ENCODE measurements at regions not wholly inside any gene's neighbourhood (a gene's known extent, or its start where the extent isn't known, plus 50 kb on each side); places are given as distances from the start of the nearest gene placed in this dataset.

GRCh38 chr10:120016906-120017305, 124.4 kb downstream of the SEC23IP start:
- TF ChIP-seq POLR2A (IDR thresholded peaks at IDR 0.05) (no peak), CTCF (IDR thresholded peaks at IDR 0.05) (no peak), POLR2AphosphoS5 (IDR thresholded peaks at IDR 0.05) (no peak)
- H3K27ac ChIP-seq: no peak overlapping the region
- H3K4me3 ChIP-seq: no peak overlapping the region
- H3K4me1 ChIP-seq: no peaks in the 10 kb centered on the region
- no peaks in the 10 kb centered on the region for H3K36me3 ChIP-seq
- H3K9me3 ChIP-seq: no peaks in the 10 kb centered on the region
- H3K27me3 ChIP-seq: peaks cover 0 to 3% of the 10 kb centered on the region in 2 donors
- intact Hi-C loops (cut with DNase I; ENCODE audit: low total_unique reads): no loop called here
- DNase-seq (ENCODE audit: low spot score in 2 of 2): no peak

DNA sequence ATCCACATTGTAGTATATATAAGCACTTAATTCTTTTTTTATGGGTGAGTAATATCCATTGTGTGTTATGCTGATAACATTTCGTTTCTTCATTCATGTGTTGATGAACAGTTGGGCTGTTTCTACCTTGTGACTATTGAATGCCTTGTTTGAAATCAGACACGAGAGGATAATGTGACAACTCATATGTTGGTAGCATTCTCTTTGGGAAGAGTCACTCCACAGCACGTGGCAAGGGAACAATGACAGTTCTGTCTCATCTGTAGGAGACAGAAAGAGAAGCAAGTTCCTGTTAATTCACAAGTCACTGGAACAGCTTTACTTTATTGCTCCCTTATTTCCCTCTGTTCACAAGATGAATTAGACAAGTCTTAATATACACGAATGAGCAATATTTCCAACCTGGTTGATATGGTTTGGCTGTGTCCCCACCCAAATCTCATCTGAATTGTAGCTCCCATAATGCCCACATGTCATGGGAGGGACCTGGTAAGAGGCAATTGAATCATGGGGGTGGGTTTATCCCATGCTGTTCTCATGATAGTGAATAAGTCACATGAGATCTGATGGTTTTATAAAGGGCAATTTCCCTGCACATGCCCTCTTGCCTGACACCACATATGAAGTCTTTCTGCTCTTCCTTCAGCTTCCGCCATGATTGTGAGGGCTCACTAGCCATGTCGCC, 125.3 kb downstream of the SEC23IP start:
- Histone ChIP-seq H3K4me1 (no peaks in the 10 kb centered on the region), H3K9me3 (no peaks in the 10 kb centered on the region), H3K4me3 (no peak overlapping the region), H3K27ac (no peak overlapping the region), H3K36me3 (no peaks in the 10 kb centered on the region), H3K27me3 (no peaks in the 10 kb centered on the region)
- DNase-seq (ENCODE audit: low spot score in 2 of 2): no peak
- TF ChIP-seq CTCF (IDR thresholded peaks at IDR 0.05): no peak
- no peak for TF ChIP-seq POLR2A (IDR thresholded peaks at IDR 0.05)
- TF ChIP-seq POLR2AphosphoS5 (IDR thresholded peaks at IDR 0.05): no peak
- intact Hi-C loops (cut with DNase I; ENCODE audit: low total_unique reads): no loop called here

DNA sequence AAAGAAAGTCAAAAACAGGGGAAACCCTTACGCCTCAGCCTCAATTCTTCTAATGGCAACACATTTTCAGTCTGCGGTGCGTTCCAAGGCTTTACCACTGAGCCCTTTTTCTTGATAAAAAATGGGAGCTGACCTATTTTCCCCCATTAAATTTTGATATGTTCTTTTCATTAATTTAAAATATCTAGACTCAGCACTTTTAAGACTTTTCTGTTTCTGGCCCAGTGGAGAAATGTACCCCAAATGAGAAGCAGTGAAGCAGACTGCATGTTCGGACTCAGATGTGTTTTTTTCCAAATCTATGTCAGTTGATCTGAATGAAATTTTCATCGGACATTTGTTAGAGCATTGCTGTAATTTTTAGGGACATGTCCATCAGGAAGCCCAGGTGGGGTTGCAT, 126.2 kb downstream of the SEC23IP start:
- TF ChIP-seq POLR2A (IDR thresholded peaks at IDR 0.05) (no peak), POLR2AphosphoS5 (IDR thresholded peaks at IDR 0.05) (no peak), CTCF (IDR thresholded peaks at IDR 0.05) (no peak)
- DNase-seq (ENCODE audit: low spot score in 2 of 2): no peak
- Histone ChIP-seq H3K9me3 (no peaks in the 10 kb centered on the region), H3K27ac (no peak overlapping the region), H3K36me3 (no peaks in the 10 kb centered on the region), H3K4me1 (no peaks in the 10 kb centered on the region), H3K27me3 (no peaks in the 10 kb centered on the region), H3K4me3 (no peak overlapping the region)
- intact Hi-C loops (cut with DNase I; ENCODE audit: low total_unique reads): no loop called here

- no peak for TF ChIP-seq POLR2AphosphoS5 (IDR thresholded peaks at IDR 0.05)
- no peak for TF ChIP-seq POLR2A (IDR thresholded peaks at IDR 0.05)
- no peak for TF ChIP-seq CTCF (IDR thresholded peaks at IDR 0.05)
- H3K9me3 ChIP-seq: no peaks in the 10 kb centered on the region
- intact Hi-C loops (cut with DNase I; ENCODE audit: low total_unique reads): no loop called here
Measured at GRCh38 chr10:120019568-120019967, 127.0 kb downstream of the SEC23IP start.

DNA sequence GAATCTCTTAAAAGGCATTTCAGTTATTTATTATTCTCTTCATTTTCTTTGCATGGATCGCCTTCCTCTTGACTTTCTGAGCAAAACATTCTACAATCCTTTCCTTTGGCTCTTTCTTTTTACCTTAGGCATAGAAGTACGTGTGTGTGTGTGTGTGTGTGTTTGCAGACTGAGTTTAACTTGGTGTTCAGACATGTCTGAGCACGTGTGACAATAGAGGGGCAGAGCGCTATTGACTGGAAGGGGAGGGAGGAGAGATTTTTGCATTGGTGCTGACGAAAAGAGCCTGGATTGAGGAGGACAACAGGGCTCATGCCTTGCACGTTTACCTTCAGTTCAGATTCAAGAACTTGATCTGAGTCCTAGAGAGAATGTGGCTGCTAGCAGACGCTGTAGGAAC, 129.8 kb downstream of the SEC23IP start:
- no peak for DNase-seq (ENCODE audit: low spot score in 2 of 2)
- intact Hi-C loops (cut with DNase I; ENCODE audit: low total_unique reads): no loop called here
- H3K27me3 ChIP-seq: no peaks in the 10 kb centered on the region
- H3K27ac ChIP-seq: no peak overlapping the region
- no peaks in the 10 kb centered on the region for H3K4me1 ChIP-seq
- H3K36me3 ChIP-seq: no peaks in the 10 kb centered on the region
- TF ChIP-seq POLR2AphosphoS5 (IDR thresholded peaks at IDR 0.05): no peak
- TF ChIP-seq POLR2A (IDR thresholded peaks at IDR 0.05): no peak
- no peak for TF ChIP-seq CTCF (IDR thresholded peaks at IDR 0.05)
- no peaks in the 10 kb centered on the region for H3K9me3 ChIP-seq
- no peak overlapping the region for H3K4me3 ChIP-seq

More at GRCh38 chr10:120019568-120019967, 127.0 kb downstream of the SEC23IP start:
- Histone ChIP-seq H3K4me3 (no peak overlapping the region), H3K4me1 (no peaks in the 10 kb centered on the region), H3K27me3 (no peaks in the 10 kb centered on the region), H3K27ac (no peak overlapping the region), H3K36me3 (no peaks in the 10 kb centered on the region)
- DNase-seq (ENCODE audit: low spot score in 2 of 2): no peak
